Activated CD4-positive, alpha-beta T cell treated with anti-CD3 and anti-CD28 coated beads, Interleukin-2, amount 10 ng/mL, durations not matched to agents 7 days and 5 days (primary cell): ENCODE measurements at regions not wholly inside any gene's neighbourhood (a gene's known extent, or its start where the extent isn't known, plus 50 kb on each side); places are given as distances from the start of the nearest gene placed in this dataset.

Experiments
- CTCF ChIA-PET: fragments of 350-600 bp; sonication (Branson Sonifier 250); formaldehyde crosslinking; loops from one replicate; lab custom pipeline; 2021; ENCODE audit warnings: antibody characterized with exemption; lab: Charles Lee
- POLR2A ChIA-PET: fragments of 350-600 bp; sonication (Branson Sonifier 250); formaldehyde crosslinking; loops from one replicate; lab custom pipeline; 2021; ENCODE audit warnings: antibody characterized with exemption; lab: Charles Lee
- DNase-seq: peaks from one replicate; pipeline ENCODE4 v3.0.0-alpha.2; 2020
- H3K27ac Mint-ChIP-seq: one replicate; pipeline ENCODE4 v1.8.0; 2021; ENCODE audit warnings: mild to moderate bottlenecking, moderate library complexity, mixed read lengths
- H3K27me3 Mint-ChIP-seq: one replicate; pipeline ENCODE4 v1.8.0; 2021; ENCODE audit warnings: mixed read lengths
- H3K36me3 Mint-ChIP-seq: one replicate; pipeline ENCODE4 v1.8.0; 2021; ENCODE audit warnings: low read depth, mixed read lengths
- H3K4me1 Mint-ChIP-seq: one replicate; pipeline ENCODE4 v1.8.0; 2021; ENCODE audit warnings: mixed read lengths
- H3K4me3 Mint-ChIP-seq: one replicate; pipeline ENCODE4 v1.8.0; 2021; ENCODE audit warnings: mild to moderate bottlenecking, moderate library complexity, mixed read lengths
- H3K9me3 Mint-ChIP-seq: one replicate; pipeline ENCODE4 v1.8.0; 2021; ENCODE audit warnings: mixed read lengths

- Mint-ChIP-seq H3K27ac (no peak overlapping the region), H3K36me3 (no peaks in the 10 kb centered on the region), H3K27me3 (peaks cover 2% of the 10 kb centered on the region), H3K9me3 (peaks cover 2% of the 10 kb centered on the region), H3K4me3 (no peak overlapping the region), H3K4me1 (peaks cover 8% of the 10 kb centered on the region)
- ChIA-PET CTCF (no interaction called here), POLR2A (no interaction called here)
- no peak for DNase-seq
Measured at GRCh38 chr6:109229536-109229935, 134.2 kb downstream of the CEP57L1 start.

- H3K9me3 Mint-ChIP-seq = no peaks in the 10 kb centered on the region
- POLR2A ChIA-PET = no interaction called here
- DNase-seq = no peak
- H3K27ac Mint-ChIP-seq = no peak overlapping the region
- no peak overlapping the region for H3K4me3 Mint-ChIP-seq
- H3K4me1 Mint-ChIP-seq = peaks cover 19% of the 10 kb centered on the region
- CTCF ChIA-PET = no interaction called here
- peaks cover 2% of the 10 kb centered on the region for H3K27me3 Mint-ChIP-seq
- H3K36me3 Mint-ChIP-seq = no peaks in the 10 kb centered on the region
Measured at GRCh38 chr6:109227646-109228045, 132.3 kb downstream of the CEP57L1 start.

GRCh38 chr6:109226353-109226752 lies 131.0 kb downstream of the CEP57L1 start:
- no peaks in the 10 kb centered on the region for H3K9me3 Mint-ChIP-seq
- no peak for DNase-seq
- H3K4me1 Mint-ChIP-seq = peaks cover 25% of the 10 kb centered on the region
- ChIA-PET POLR2A (no interaction called here), CTCF (no interaction called here)
- H3K27me3 Mint-ChIP-seq = peaks cover 2% of the 10 kb centered on the region
- H3K4me3 Mint-ChIP-seq = no peak overlapping the region
- H3K36me3 Mint-ChIP-seq = no peaks in the 10 kb centered on the region
- H3K27ac Mint-ChIP-seq = no peak overlapping the region

GRCh38 chr6:109225946-109226345 lies 130.6 kb downstream of the CEP57L1 start:
- peaks cover 28% of the 10 kb centered on the region for H3K4me1 Mint-ChIP-seq
- no peak overlapping the region for H3K4me3 Mint-ChIP-seq
- ChIA-PET CTCF (no interaction called here), POLR2A (no interaction called here)
- H3K36me3 Mint-ChIP-seq = no peaks in the 10 kb centered on the region
- no peak for DNase-seq
- H3K27ac Mint-ChIP-seq = no peak overlapping the region
- H3K27me3 Mint-ChIP-seq = peaks cover 2% of the 10 kb centered on the region
- no peaks in the 10 kb centered on the region for H3K9me3 Mint-ChIP-seq

- Mint-ChIP-seq H3K4me1 (peaks cover 35% of the 10 kb centered on the region), H3K27ac (no peak overlapping the region), H3K4me3 (no peak overlapping the region), H3K36me3 (no peaks in the 10 kb centered on the region), H3K27me3 (peaks cover 2% of the 10 kb centered on the region), H3K9me3 (no peaks in the 10 kb centered on the region)
- POLR2A ChIA-PET = no interaction called here
- CTCF ChIA-PET = interaction anchor here (1.0 kb wide), 1 partner anchor 12 kb away, joined by 3 read pairs; no protein-coding TSS in a partner anchor
- DNase-seq = no peak
Measured at GRCh38 chr6:109224994-109225393, 129.7 kb downstream of the CEP57L1 start.

- ChIA-PET POLR2A (no interaction called here), CTCF (interaction anchor here (1.0 kb wide), 1 partner anchor 12 kb away, joined by 3 read pairs; no protein-coding TSS in a partner anchor)
- DNase-seq = peak; percentile 46
- H3K27ac Mint-ChIP-seq = no peak overlapping the region
- H3K9me3 Mint-ChIP-seq = no peaks in the 10 kb centered on the region
- H3K4me1 Mint-ChIP-seq = peaks cover 35% of the 10 kb centered on the region
- H3K36me3 Mint-ChIP-seq = no peaks in the 10 kb centered on the region
- H3K4me3 Mint-ChIP-seq = no peak overlapping the region
- H3K27me3 Mint-ChIP-seq = peaks cover 2% of the 10 kb centered on the region
Measured at GRCh38 chr6:109224107-109224875, 129.0 kb downstream of the CEP57L1 start.

GRCh38 chr6:109222848-109223247 lies 127.5 kb downstream of the CEP57L1 start:
- Mint-ChIP-seq H3K9me3 (no peaks in the 10 kb centered on the region), H3K36me3 (no peaks in the 10 kb centered on the region), H3K4me1 (peaks cover 35% of the 10 kb centered on the region), H3K27ac (no peak overlapping the region), H3K27me3 (peaks cover 3% of the 10 kb centered on the region), H3K4me3 (no peak overlapping the region)
- no peak for DNase-seq
- CTCF ChIA-PET = interaction anchor here (1.3 to 1.5 kb wide), 2 partner anchors 12 to 35 kb away, joined by 4 to 5 read pairs; no protein-coding TSS in a partner anchor
- POLR2A ChIA-PET = no interaction called here

GRCh38 chr6:109221543-109222195 lies 126.4 kb downstream of the CEP57L1 start:
- H3K4me1 Mint-ChIP-seq = peaks cover 35% of the 10 kb centered on the region
- H3K27me3 Mint-ChIP-seq = peaks cover 10% of the 10 kb centered on the region
- H3K36me3 Mint-ChIP-seq = no peaks in the 10 kb centered on the region
- no peaks in the 10 kb centered on the region for H3K9me3 Mint-ChIP-seq
- ChIA-PET POLR2A (no interaction called here), CTCF (interaction anchor here (0.6 to 1.5 kb wide), 3 partner anchors 11 to 1185 kb away, joined by 3 to 5 read pairs (median 4); no protein-coding TSS in a partner anchor)
- H3K4me3 Mint-ChIP-seq = no peak overlapping the region
- no peak overlapping the region for H3K27ac Mint-ChIP-seq
- DNase-seq = no peak
